Mucosa of stomach (tissue), 1 donor: ENCODE measurements at regions not wholly inside any gene's neighbourhood (a gene's known extent, or its start where the extent isn't known, plus 50 kb on each side); places are given as distances from the start of the nearest gene placed in this dataset.

Experiments used
- H3K27me3 ChIP-seq: one replicate; pipeline ENCODE4 v1.7.0; 2013; ENCODE audit warnings: mild to moderate bottlenecking, low read length; ENCODE audit not compliant: control insufficient read depth, insufficient read depth
- H3K36me3 ChIP-seq: one replicate; pipeline ENCODE4 v1.7.0; 2013; ENCODE audit warnings: low read length; ENCODE audit not compliant: control insufficient read depth, insufficient read depth
- H3K4me1 ChIP-seq: one replicate; pipeline ENCODE4 v1.7.0; 2013; ENCODE audit warnings: mild to moderate bottlenecking, low read length; ENCODE audit not compliant: control insufficient read depth, insufficient read depth
- H3K4me3 ChIP-seq: one replicate; pipeline ENCODE4 v1.7.0; 2013; ENCODE audit warnings: low read length
- H3K9ac ChIP-seq: one replicate; pipeline ENCODE4 v1.7.0; 2013; ENCODE audit warnings: mild to moderate bottlenecking, low read length, moderate library complexity
- H3K9me3 ChIP-seq: one replicate; pipeline ENCODE4 v1.7.0; 2013; ENCODE audit warnings: mild to moderate bottlenecking, low read length, moderate library complexity; ENCODE audit not compliant: control insufficient read depth
- donor health status: Pancreatic carcinoma.

- Histone ChIP-seq H3K4me3 (no peak overlapping the region), H3K4me1 (no peaks in the 10 kb centered on the region), H3K36me3 (no peaks in the 10 kb centered on the region), H3K27me3 (no peaks in the 10 kb centered on the region), H3K9ac (no peak overlapping the region), H3K9me3 (no peaks in the 10 kb centered on the region)
Measured at GRCh38 chr5:125611541-125611940, 811.7 kb upstream of the GRAMD2B start.

GRCh38 chr5:125612181-125612721 lies 811.0 kb upstream of the GRAMD2B start:
- Histone ChIP-seq H3K36me3 (no peaks in the 10 kb centered on the region), H3K4me1 (no peaks in the 10 kb centered on the region), H3K27me3 (no peaks in the 10 kb centered on the region), H3K9ac (no peak overlapping the region), H3K9me3 (no peaks in the 10 kb centered on the region), H3K4me3 (no peak overlapping the region)

GRCh38 chr5:125612776-125613175 lies 810.4 kb upstream of the GRAMD2B start:
- Histone ChIP-seq H3K9ac (no peak overlapping the region), H3K27me3 (no peaks in the 10 kb centered on the region), H3K36me3 (no peaks in the 10 kb centered on the region), H3K9me3 (no peaks in the 10 kb centered on the region), H3K4me1 (no peaks in the 10 kb centered on the region), H3K4me3 (no peak overlapping the region)

- Histone ChIP-seq H3K27me3 (no peaks in the 10 kb centered on the region), H3K9me3 (no peaks in the 10 kb centered on the region), H3K9ac (no peak overlapping the region), H3K36me3 (no peaks in the 10 kb centered on the region), H3K4me1 (no peaks in the 10 kb centered on the region), H3K4me3 (no peak overlapping the region)
Measured at GRCh38 chr5:125630237-125630636, 793.0 kb upstream of the GRAMD2B start.

GRCh38 chr5:125633523-125633922 lies 789.7 kb upstream of the GRAMD2B start:
- Histone ChIP-seq H3K4me1 (no peaks in the 10 kb centered on the region), H3K36me3 (no peaks in the 10 kb centered on the region), H3K27me3 (no peaks in the 10 kb centered on the region), H3K9ac (no peak overlapping the region), H3K9me3 (no peaks in the 10 kb centered on the region), H3K4me3 (no peak overlapping the region)

GRCh38 chr5:125634216-125634835 lies 788.9 kb upstream of the GRAMD2B start:
- Histone ChIP-seq H3K36me3 (no peaks in the 10 kb centered on the region), H3K4me1 (no peaks in the 10 kb centered on the region), H3K9ac (no peak overlapping the region), H3K9me3 (no peaks in the 10 kb centered on the region), H3K27me3 (no peaks in the 10 kb centered on the region), H3K4me3 (no peak overlapping the region)

- H3K27me3 ChIP-seq = no peaks in the 10 kb centered on the region
- no peaks in the 10 kb centered on the region for H3K9me3 ChIP-seq
- no peaks in the 10 kb centered on the region for H3K4me1 ChIP-seq
- H3K4me3 ChIP-seq = no peak overlapping the region
- H3K36me3 ChIP-seq = no peaks in the 10 kb centered on the region
- no peak overlapping the region for H3K9ac ChIP-seq
Measured at GRCh38 chr5:125639858-125640257, 783.4 kb upstream of the GRAMD2B start.

GRCh38 chr5:125652761-125653160 lies 770.4 kb upstream of the GRAMD2B start:
- Histone ChIP-seq H3K4me1 (no peaks in the 10 kb centered on the region), H3K9me3 (no peaks in the 10 kb centered on the region)

GRCh38 chr5:125654392-125654791 lies 768.8 kb upstream of the GRAMD2B start:
- no peaks in the 10 kb centered on the region for H3K9me3 ChIP-seq
- H3K4me1 ChIP-seq = no peaks in the 10 kb centered on the region
- H3K4me3 ChIP-seq = no peak overlapping the region
- no peaks in the 10 kb centered on the region for H3K36me3 ChIP-seq
- no peak overlapping the region for H3K9ac ChIP-seq
- no peaks in the 10 kb centered on the region for H3K27me3 ChIP-seq

More at GRCh38 chr5:125652761-125653160, 770.4 kb upstream of the GRAMD2B start:
- Histone ChIP-seq H3K36me3 (no peaks in the 10 kb centered on the region), H3K4me3 (no peak overlapping the region), H3K27me3 (no peaks in the 10 kb centered on the region), H3K9ac (no peak overlapping the region)

GRCh38 chr5:125655156-125655555 lies 768.1 kb upstream of the GRAMD2B start:
- no peaks in the 10 kb centered on the region for H3K9me3 ChIP-seq
- no peaks in the 10 kb centered on the region for H3K4me1 ChIP-seq
- H3K9ac ChIP-seq = no peak overlapping the region
- no peak overlapping the region for H3K4me3 ChIP-seq
- H3K36me3 ChIP-seq = no peaks in the 10 kb centered on the region
- H3K27me3 ChIP-seq = no peaks in the 10 kb centered on the region

GRCh38 chr5:125657936-125658335 lies 765.3 kb upstream of the GRAMD2B start:
- Histone ChIP-seq H3K27me3 (no peaks in the 10 kb centered on the region), H3K9ac (no peak overlapping the region), H3K4me3 (no peak overlapping the region), H3K36me3 (no peaks in the 10 kb centered on the region), H3K9me3 (no peaks in the 10 kb centered on the region), H3K4me1 (no peaks in the 10 kb centered on the region)

GRCh38 chr5:125659316-125660023 lies 763.7 kb upstream of the GRAMD2B start:
- Histone ChIP-seq H3K4me1 (no peaks in the 10 kb centered on the region), H3K36me3 (no peaks in the 10 kb centered on the region), H3K9me3 (no peaks in the 10 kb centered on the region), H3K27me3 (no peaks in the 10 kb centered on the region), H3K9ac (no peak overlapping the region), H3K4me3 (no peak overlapping the region)
